Body of pancreas (tissue), 4 donors: ENCODE measurements at regions not wholly inside any gene's neighbourhood (a gene's known extent, or its start where the extent isn't known, plus 50 kb on each side); places are given as distances from the start of the nearest gene placed in this dataset.

Experiments used
- POLR2A ChIP-seq, 3 donors: fragments of 450-650 bp; IDR thresholded peaks; one replicate each; pipeline ENCODE4 v1.6.1; 2016; ENCODE audit warnings: antibody characterized with exemption in 3 of 3, mild to moderate bottlenecking in 2 of 3
- TF ChIP-seq, protein P1 (sequence below), 7 experiments: fragments of 450-650 bp in 4 of 7; fragments of 200-600 bp in 3 of 7; sonication (generic) in 3 of 7; IDR thresholded peaks; one replicate each; pipeline ENCODE4 v1.5.1; 2016 to 2019; ENCODE audit warnings: antibody characterized with exemption in 7 of 7

DNA sequence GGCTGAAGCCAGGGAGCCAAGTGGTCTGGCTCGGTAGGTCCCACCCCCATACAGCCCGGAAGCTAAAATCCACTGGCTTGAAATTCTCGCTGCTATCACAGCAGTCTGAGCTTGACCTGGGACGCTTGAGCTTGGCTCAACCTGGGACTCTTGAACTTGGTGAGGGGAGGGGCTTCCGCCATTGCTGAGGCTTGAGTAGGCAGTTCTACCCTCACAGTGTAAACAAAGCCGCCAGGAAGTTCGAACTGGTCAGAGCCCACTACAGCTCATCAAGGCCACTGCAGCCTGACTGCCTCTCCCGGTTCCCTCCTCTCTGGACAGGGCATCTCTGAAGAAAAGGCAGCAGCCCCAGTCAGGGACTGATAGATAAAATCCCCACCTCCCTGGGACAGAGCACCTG is 1337.7 kb downstream of the HACE1 start:
- TF ChIP-seq, protein P1, sequence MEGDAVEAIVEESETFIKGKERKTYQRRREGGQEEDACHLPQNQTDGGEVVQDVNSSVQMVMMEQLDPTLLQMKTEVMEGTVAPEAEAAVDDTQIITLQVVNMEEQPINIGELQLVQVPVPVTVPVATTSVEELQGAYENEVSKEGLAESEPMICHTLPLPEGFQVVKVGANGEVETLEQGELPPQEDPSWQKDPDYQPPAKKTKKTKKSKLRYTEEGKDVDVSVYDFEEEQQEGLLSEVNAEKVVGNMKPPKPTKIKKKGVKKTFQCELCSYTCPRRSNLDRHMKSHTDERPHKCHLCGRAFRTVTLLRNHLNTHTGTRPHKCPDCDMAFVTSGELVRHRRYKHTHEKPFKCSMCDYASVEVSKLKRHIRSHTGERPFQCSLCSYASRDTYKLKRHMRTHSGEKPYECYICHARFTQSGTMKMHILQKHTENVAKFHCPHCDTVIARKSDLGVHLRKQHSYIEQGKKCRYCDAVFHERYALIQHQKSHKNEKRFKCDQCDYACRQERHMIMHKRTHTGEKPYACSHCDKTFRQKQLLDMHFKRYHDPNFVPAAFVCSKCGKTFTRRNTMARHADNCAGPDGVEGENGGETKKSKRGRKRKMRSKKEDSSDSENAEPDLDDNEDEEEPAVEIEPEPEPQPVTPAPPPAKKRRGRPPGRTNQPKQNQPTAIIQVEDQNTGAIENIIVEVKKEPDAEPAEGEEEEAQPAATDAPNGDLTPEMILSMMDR (IDR thresholded peaks at IDR 0.05) = no peak
- TF ChIP-seq POLR2A (IDR thresholded peaks at IDR 0.05) = no peak
